Activated CD4-positive, alpha-beta T cell treated with anti-CD3 and anti-CD28 coated beads, Interleukin-2, amount 50 U/mL, for 16 hours (primary cell): ENCODE measurements at regions not wholly inside any gene's neighbourhood (a gene's known extent, or its start where the extent isn't known, plus 50 kb on each side); places are given as distances from the start of the nearest gene placed in this dataset.
"Not testable (repeated sequence)": the region's sequence is repeated elsewhere in the genome, so short reads cannot be mapped to it uniquely, and the experiment has no call there.

Experiments used
- DNase-seq: peaks from one replicate; pipeline ENCODE4 v3.0.0-alpha.2; 2020

GRCh38 chr12:5328669-5329517, 103.0 kb upstream of the NTF3 start:
- DNase-seq: no peak

- no peak for DNase-seq
Observed at GRCh38 chr12:5332551-5332950, 99.4 kb upstream of the NTF3 start.

- no peak for DNase-seq
Observed at GRCh38 chr12:5333096-5333495, 98.8 kb upstream of the NTF3 start.

GRCh38 chr12:5335069-5335468, 96.8 kb upstream of the NTF3 start:
- DNase-seq: no peak

GRCh38 chr12:5341086-5341485, 90.8 kb upstream of the NTF3 start:
- DNase-seq: not testable (repeated sequence)

GRCh38 chr12:5343711-5344110, 88.2 kb upstream of the NTF3 start:
- no peak for DNase-seq

- no peak for DNase-seq
Observed at GRCh38 chr12:5344131-5344530, 87.8 kb upstream of the NTF3 start.

- DNase-seq: no peak
Observed at GRCh38 chr12:5345534-5345933, 86.4 kb upstream of the NTF3 start.

- no peak for DNase-seq
Observed at GRCh38 chr12:5348057-5348456, 83.9 kb upstream of the NTF3 start.

GRCh38 chr12:5348491-5348890, 83.4 kb upstream of the NTF3 start:
- DNase-seq: no peak

GRCh38 chr12:5364036-5364770, 67.7 kb upstream of the NTF3 start:
- DNase-seq: no peak

- DNase-seq: no peak
Observed at GRCh38 chr12:5369298-5369697, 62.6 kb upstream of the NTF3 start.

- DNase-seq: no peak
Observed at GRCh38 chr12:5371631-5372030, 60.3 kb upstream of the NTF3 start.

- DNase-seq: no peak
Observed at GRCh38 chr12:5374713-5375112, 57.2 kb upstream of the NTF3 start.

- DNase-seq: no peak
Observed at GRCh38 chr12:5375547-5376295, 56.2 kb upstream of the NTF3 start.

GRCh38 chr12:5376591-5377207, 55.2 kb upstream of the NTF3 start:
- no peak for DNase-seq

GRCh38 chr12:5377997-5378592, 53.8 kb upstream of the NTF3 start:
- no peak for DNase-seq

- no peak for DNase-seq
Observed at GRCh38 chr12:5379749-5380496, 52.0 kb upstream of the NTF3 start.
